Vagina (tissue), 2 donors: ENCODE measurements at regions not wholly inside any gene's neighbourhood (a gene's known extent, or its start where the extent isn't known, plus 50 kb on each side); places are given as distances from the start of the nearest gene placed in this dataset.

Experiments
- DNase-seq, 2 donors: peaks; one replicate each; pipeline ENCODE4 v3.0.0-alpha.2; 2017; ENCODE audit errors: extremely low spot score in 2 of 2
- H3K27ac ChIP-seq: fragments of 200-600 bp; sonication (generic); one replicate; pipeline ENCODE4 v1.5.1; 2019
- H3K27me3 ChIP-seq: fragments of 200-600 bp; sonication (generic); one replicate; pipeline ENCODE4 v1.5.1; 2019
- H3K36me3 ChIP-seq, 2 donors: fragments of 200-600 bp; sonication (generic); one replicate each; pipeline ENCODE4 v1.5.1; 2017 to 2019
- H3K4me1 ChIP-seq: fragments of 200-600 bp; sonication (generic); one replicate; pipeline ENCODE4 v1.5.1; 2019
- H3K4me3 ChIP-seq, 2 donors: fragments of 200-600 bp; sonication (generic); 1 replicate in 1 of 2; 2 replicates in 1 of 2; pipeline ENCODE4 v1.5.1; 2016 to 2019
- H3K9me3 ChIP-seq: fragments of 200-600 bp; sonication (generic); one replicate; pipeline ENCODE4 v1.5.1; 2019
- POLR2A ChIP-seq, 2 donors: fragments of 450-650 bp; IDR thresholded peaks; one replicate each; pipeline ENCODE4 v1.6.1; 2017; ENCODE audit warnings: antibody characterized with exemption in 2 of 2, mild to moderate bottlenecking in 2 of 2, moderate library complexity in 2 of 2
- POLR2AphosphoS5 ChIP-seq, 2 donors: sonication (generic); formaldehyde crosslinking; IDR thresholded peaks; one replicate each; pipeline ENCODE4 v1.9.0; 2017; ENCODE audit warnings: antibody characterized with exemption in 2 of 2, mild to moderate bottlenecking in 2 of 2, low read depth in 1 of 2; ENCODE audit not compliant: insufficient read depth in 1 of 2
- intact Hi-C: fragments of 100-400 bp; cut with DNase I; formaldehyde crosslinking; loops from one replicate; pipeline ENCODE4 v1.15.1; 2023
- TF ChIP-seq, protein P1 (sequence below), 3 experiments: fragments of 450-650 bp in 2 of 3; fragments of 200-600 bp in 1 of 3; sonication (generic) in 1 of 3; IDR thresholded peaks; one replicate each; pipeline ENCODE4 v1.5.1; 2017 to 2019; ENCODE audit warnings: antibody characterized with exemption in 3 of 3, mild to moderate bottlenecking in 2 of 3, moderate library complexity in 2 of 3

DNA sequence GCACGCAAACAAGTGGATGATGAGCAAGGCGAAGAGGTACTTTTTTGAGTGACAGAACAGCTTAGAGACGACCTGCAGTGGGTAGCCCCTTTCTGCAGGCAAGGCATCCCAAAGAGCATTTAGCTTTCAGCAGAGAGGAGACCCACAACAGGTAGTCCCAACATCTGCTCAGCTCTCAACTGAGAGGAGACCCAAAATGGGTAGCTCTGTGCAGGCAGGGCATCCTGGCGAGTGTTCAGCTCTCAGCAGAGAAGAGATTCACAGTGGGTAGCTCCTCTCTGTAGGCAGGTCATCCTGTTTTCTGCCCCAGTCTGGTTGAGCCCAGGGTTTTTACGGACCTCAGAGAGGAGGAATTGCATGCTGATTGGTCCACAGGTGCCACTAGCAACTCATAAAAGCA lies 2396.1 kb upstream of the C9orf72 start:
- no peaks in the 10 kb centered on the region for H3K9me3 ChIP-seq
- TF ChIP-seq POLR2A (IDR thresholded peaks at IDR 0.05) (no peak), POLR2AphosphoS5 (IDR thresholded peaks at IDR 0.05; ENCODE audit: insufficient read depth in 1 of 2, low read depth in 1 of 2) (no peak)
- TF ChIP-seq, protein P1, sequence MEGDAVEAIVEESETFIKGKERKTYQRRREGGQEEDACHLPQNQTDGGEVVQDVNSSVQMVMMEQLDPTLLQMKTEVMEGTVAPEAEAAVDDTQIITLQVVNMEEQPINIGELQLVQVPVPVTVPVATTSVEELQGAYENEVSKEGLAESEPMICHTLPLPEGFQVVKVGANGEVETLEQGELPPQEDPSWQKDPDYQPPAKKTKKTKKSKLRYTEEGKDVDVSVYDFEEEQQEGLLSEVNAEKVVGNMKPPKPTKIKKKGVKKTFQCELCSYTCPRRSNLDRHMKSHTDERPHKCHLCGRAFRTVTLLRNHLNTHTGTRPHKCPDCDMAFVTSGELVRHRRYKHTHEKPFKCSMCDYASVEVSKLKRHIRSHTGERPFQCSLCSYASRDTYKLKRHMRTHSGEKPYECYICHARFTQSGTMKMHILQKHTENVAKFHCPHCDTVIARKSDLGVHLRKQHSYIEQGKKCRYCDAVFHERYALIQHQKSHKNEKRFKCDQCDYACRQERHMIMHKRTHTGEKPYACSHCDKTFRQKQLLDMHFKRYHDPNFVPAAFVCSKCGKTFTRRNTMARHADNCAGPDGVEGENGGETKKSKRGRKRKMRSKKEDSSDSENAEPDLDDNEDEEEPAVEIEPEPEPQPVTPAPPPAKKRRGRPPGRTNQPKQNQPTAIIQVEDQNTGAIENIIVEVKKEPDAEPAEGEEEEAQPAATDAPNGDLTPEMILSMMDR (IDR thresholded peaks at IDR 0.05) = no peak
- no peak overlapping the region for H3K4me3 ChIP-seq
- no peaks in the 10 kb centered on the region for H3K27me3 ChIP-seq
- intact Hi-C loops = no loop called here
- H3K36me3 ChIP-seq = no peaks in the 10 kb centered on the region
- no peak for DNase-seq
- H3K27ac ChIP-seq = no peak overlapping the region
- H3K4me1 ChIP-seq = no peaks in the 10 kb centered on the region

DNA sequence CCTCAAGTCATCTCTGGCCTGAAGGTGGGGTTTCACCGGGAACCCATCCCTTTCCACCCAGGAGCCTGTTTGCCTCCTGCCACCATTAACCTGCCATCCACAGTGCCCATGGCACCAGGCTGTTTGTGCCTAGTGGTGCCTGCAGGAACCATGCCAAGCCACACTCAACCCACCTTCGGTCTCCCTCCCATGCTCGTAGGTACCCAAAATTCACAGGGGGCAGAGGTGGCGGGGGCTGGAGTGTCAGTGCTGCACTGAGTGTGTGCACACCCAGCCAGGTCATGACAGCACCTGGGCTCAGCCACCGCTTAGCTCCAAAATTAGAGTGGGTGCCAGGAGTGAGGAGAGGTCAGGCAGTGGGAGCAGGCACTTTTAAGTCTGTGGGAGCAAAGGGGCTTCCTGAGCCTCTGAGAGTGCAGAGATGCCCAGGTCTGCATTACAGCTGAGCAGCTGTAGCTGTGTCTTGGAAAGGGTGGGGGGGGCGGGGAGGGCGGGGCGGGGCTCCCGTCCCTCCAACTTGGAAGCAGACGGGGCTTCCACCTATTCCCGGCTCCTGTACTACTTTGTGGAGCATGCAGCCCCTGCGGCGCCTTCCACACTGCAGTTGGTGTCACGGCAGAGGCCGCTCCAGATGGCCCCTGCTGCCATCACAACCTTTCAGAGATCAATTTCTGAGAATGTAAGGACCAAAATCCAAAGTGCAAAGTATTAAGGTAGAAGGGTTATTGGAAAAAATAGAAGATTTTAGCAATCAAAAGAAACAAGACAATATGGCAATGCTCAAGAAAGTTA lies 2396.8 kb upstream of the C9orf72 start:
- Histone ChIP-seq H3K9me3 (no peaks in the 10 kb centered on the region), H3K4me3 (no peak overlapping the region), H3K27ac (no peak overlapping the region), H3K36me3 (no peaks in the 10 kb centered on the region), H3K4me1 (no peaks in the 10 kb centered on the region), H3K27me3 (no peaks in the 10 kb centered on the region)
- intact Hi-C loops = no loop called here
- TF ChIP-seq, protein P1 (IDR thresholded peaks at IDR 0.05) = no peak
- no peak for DNase-seq

DNA sequence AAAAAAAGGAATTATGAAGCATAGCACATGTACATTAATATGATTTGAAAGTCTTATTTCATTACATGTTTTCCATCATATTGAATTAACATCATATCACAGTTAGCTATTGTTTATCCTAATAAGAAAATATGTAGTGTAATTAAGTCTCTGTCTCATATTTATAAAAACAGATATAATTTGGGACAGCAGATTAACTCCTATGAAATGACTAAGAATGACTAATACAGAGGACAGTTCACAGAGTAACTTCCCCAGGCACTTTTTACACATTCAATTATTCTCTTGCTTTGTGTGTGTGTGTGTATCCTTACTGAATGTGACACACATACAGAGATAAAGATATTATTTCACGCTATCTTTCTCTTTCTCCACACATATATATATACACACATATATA lies 2400.9 kb upstream of the C9orf72 start:
- Histone ChIP-seq H3K27ac (no peak overlapping the region), H3K36me3 (no peaks in the 10 kb centered on the region), H3K4me1 (no peaks in the 10 kb centered on the region), H3K4me3 (no peak overlapping the region), H3K9me3 (no peaks in the 10 kb centered on the region), H3K27me3 (no peaks in the 10 kb centered on the region)
- intact Hi-C loops = no loop called here
- TF ChIP-seq, protein P1 (IDR thresholded peaks at IDR 0.05) = no peak
- TF ChIP-seq POLR2A (IDR thresholded peaks at IDR 0.05) = no peak
- no peak for TF ChIP-seq POLR2AphosphoS5 (IDR thresholded peaks at IDR 0.05; ENCODE audit: insufficient read depth in 1 of 2, low read depth in 1 of 2)
- no peak for DNase-seq

DNA sequence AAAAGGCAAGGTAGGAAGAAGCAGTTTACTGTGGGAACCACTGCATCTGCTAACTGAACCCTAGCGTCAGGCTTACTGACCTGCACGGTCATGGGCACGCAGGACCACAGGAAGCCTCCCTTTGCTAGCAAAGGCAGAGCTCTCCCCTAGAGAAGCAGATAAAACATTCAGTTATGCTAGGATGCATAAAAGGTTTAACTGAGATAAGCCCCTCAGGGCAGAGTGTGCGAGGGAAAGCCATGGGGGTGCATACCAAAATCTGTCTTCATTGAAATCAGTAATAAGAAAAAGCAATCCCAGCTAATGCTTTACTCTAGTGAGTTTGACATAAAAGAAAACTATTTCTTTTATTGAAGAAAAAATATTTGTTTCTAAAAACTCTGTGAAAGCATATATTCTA lies 2403.7 kb upstream of the C9orf72 start:
- intact Hi-C loops = no loop called here
- no peak for DNase-seq
- H3K9me3 ChIP-seq = no peaks in the 10 kb centered on the region
- TF ChIP-seq POLR2A (IDR thresholded peaks at IDR 0.05) (no peak), POLR2AphosphoS5 (IDR thresholded peaks at IDR 0.05; ENCODE audit: insufficient read depth in 1 of 2, low read depth in 1 of 2) (no peak)
- TF ChIP-seq, protein P1 (IDR thresholded peaks at IDR 0.05) = no peak
- H3K4me1 ChIP-seq = no peaks in the 10 kb centered on the region
- no peak overlapping the region for H3K27ac ChIP-seq
- H3K36me3 ChIP-seq = no peaks in the 10 kb centered on the region
- no peak overlapping the region for H3K4me3 ChIP-seq
- H3K27me3 ChIP-seq = no peaks in the 10 kb centered on the region

DNA sequence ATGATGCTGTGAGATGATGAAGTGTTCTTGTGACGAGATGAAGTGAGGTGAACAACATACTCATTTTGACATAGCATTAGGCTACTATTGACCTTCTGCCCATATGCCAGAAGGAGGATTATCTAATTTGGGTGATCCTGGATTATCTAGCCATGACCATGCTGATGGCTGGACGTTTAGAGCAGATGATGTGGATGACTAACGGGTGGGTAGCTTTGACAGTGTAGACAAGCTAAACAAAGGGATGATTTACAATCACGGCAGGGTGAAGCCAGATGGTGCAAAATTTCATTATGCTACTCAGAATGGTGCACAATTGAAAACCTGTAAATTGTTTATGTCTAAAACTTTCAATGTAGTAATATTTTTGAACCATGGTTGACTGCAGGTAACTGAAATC lies 2403.4 kb upstream of the ACO1 start:
- no peak overlapping the region for H3K27ac ChIP-seq
- H3K27me3 ChIP-seq = no peaks in the 10 kb centered on the region
- no peak for DNase-seq
- no peaks in the 10 kb centered on the region for H3K4me1 ChIP-seq
- intact Hi-C loops = no loop called here
- TF ChIP-seq POLR2A (IDR thresholded peaks at IDR 0.05) (no peak), POLR2AphosphoS5 (IDR thresholded peaks at IDR 0.05; ENCODE audit: insufficient read depth in 1 of 2, low read depth in 1 of 2) (no peak)
- TF ChIP-seq, protein P1 (IDR thresholded peaks at IDR 0.05) = no peak
- H3K36me3 ChIP-seq = no peaks in the 10 kb centered on the region
- H3K9me3 ChIP-seq = no peaks in the 10 kb centered on the region
- H3K4me3 ChIP-seq = no peak overlapping the region
